ENCODE measurements at regions not wholly inside any gene's neighbourhood (a gene's known extent, or its start where the extent isn't known, plus 50 kb on each side); places are given as distances from the start of the nearest gene placed in this dataset.

GRCh38 chr3:18579661-18580060 is 154.5 kb upstream of the SATB1 start:
- TF ChIP-seq CTCF (conservative IDR thresholded peaks at IDR 0.05 in 1 of 2, IDR thresholded peaks at IDR 0.05 in 1 of 2; ENCODE audit: extremely low read depth in 1 of 2, insufficient read depth in 1 of 2, low read depth in 1 of 2, low read length in 2 of 2) = no peak
- TF ChIP-seq EZH2 (IDR thresholded peaks at IDR 0.05; ENCODE audit: borderline replicate concordance, low read length) = no peak
